A673 (cell line): ENCODE measurements at regions not wholly inside any gene's neighbourhood (a gene's known extent, or its start where the extent isn't known, plus 50 kb on each side); places are given as distances from the start of the nearest gene placed in this dataset.

Source experiments
- CTCF ChIP-seq: fragments of 300-800, 200-600 bp; sonication (generic); conservative IDR thresholded peaks from 2 replicates; pipeline ENCODE4 v1.5.1; 2017; ENCODE audit warnings: low read depth, mild to moderate bottlenecking, antibody characterized with exemption, low read length, moderate library complexity, mixed read lengths
- EZH2 ChIP-seq: fragments of 200-600 bp; sonication (generic); IDR thresholded peaks from 2 replicates; pipeline ENCODE4 v1.6.1; 2017; ENCODE audit warnings: borderline replicate concordance, low read depth, mild to moderate bottlenecking, mixed read lengths, antibody characterized with exemption, low read length; ENCODE audit not compliant: poor library complexity, severe bottlenecking

GRCh38 chr13:60976367-60976766 lies 439.3 kb downstream of the PCDH20 start:
- TF ChIP-seq CTCF (no peak), EZH2 (no peak)
